ENCODE measurements at regions not wholly inside any gene's neighbourhood (a gene's known extent, or its start where the extent isn't known, plus 50 kb on each side); places are given as distances from the start of the nearest gene placed in this dataset.
"Not testable (repeated sequence)": the region's sequence is repeated elsewhere in the genome, so short reads cannot be mapped to it uniquely, and the experiment has no call there.

- H3K4me3 ChIP-seq (ENCODE audit: control insufficient read depth, low read depth, low read length); DNase-seq (ENCODE audit: low read depth): not testable (repeated sequence)
These were observed 476.0 kb upstream of the CHD1 start for GRCh38 chr5:99404764-99405302.

DNA sequence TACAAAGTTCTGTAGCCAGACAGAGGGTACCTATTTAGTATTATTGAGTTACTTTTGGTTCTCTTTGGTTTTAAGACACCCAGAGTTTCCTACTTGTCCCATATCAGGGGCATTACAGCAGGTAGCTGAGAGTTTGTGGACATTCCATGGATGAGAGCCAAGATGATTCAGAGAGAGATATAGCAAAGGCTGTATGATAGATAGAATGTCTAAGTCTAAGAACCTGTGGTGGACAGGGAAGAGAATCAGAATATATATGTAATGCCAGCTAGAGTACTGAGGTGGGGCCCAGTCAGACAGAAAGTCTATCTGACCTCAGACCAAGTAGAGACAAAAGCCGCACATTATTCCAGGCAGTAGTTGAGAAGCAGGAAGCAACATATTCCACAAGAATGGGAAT, 471.8 kb upstream of the CHD1 start:
- H3K4me3 ChIP-seq (ENCODE audit: control insufficient read depth, low read depth, low read length); DNase-seq (ENCODE audit: low read depth): not testable (repeated sequence)

- no peak for DNase-seq (ENCODE audit: low read depth)
- H3K4me3 ChIP-seq (ENCODE audit: control insufficient read depth, low read depth, low read length), result no peak overlapping the region
- TF ChIP-seq CTCF (IDR thresholded peaks at IDR 0.05; ENCODE audit: control insufficient read depth, insufficient read depth, low read depth, low read length, missing control alignments), result no peak
These were observed 470.2 kb upstream of the CHD1 start for GRCh38 chr5:99398976-99399375.

DNA sequence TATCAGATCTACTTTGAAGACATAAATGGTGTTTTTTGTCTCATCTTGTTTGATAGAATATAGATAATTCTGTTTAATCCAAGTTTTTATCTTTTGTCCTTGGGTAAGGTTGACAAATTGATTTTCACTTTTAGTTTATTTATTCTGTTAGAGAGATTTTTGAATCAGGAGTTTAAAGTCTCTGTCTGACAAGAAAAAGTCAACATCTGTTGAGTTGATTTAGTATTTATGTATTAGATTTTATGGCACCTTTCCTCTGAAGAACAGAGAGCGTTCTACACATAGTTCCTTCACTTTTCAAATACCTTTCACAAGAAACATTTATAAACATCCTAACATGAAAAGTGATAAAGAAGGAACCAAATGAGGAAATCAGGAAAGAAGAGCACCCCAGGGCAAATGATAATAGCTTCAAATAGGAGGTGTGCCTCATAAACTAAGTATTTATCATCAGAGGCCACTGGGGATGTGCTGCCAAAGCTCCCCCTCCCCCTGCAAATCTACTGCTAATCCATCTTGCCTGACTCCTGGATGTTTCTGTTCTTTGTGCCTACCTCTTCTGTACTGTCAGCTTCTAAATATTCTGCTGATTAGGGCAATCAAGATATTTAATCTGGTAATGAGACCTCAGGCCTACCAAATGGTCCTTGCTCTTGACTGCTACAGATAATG, 457.7 kb upstream of the CHD1 start:
- no peak for TF ChIP-seq CTCF (IDR thresholded peaks at IDR 0.05; ENCODE audit: control insufficient read depth, insufficient read depth, low read depth, low read length, missing control alignments)
- H3K4me3 ChIP-seq (ENCODE audit: control insufficient read depth, low read depth, low read length), result no peak overlapping the region
- no peak for DNase-seq (ENCODE audit: low read depth)

DNA sequence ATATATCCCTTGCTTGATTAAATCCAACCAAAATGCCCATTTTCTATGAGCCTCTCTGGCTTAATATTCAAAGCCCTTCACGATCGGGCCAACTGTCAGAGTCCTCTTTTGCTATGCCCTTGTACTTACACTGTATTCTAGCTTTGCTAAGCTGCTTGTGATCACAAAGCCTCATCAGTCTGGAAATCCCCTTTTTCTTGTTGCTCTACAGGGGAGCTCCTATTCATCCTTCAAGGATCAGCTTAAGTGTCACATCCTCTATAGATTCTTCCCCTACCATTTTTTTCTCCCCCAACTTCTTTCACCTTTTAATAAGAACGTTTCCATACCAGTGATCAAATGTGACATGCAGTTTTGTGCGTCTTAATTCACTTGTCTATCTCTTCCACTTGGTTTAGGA, 450.4 kb upstream of the CHD1 start:
- no peak for TF ChIP-seq CTCF (IDR thresholded peaks at IDR 0.05; ENCODE audit: control insufficient read depth, insufficient read depth, low read depth, low read length, missing control alignments)
- DNase-seq (ENCODE audit: low read depth), result no peak
- H3K4me3 ChIP-seq (ENCODE audit: control insufficient read depth, low read depth, low read length), result no peak overlapping the region

DNA sequence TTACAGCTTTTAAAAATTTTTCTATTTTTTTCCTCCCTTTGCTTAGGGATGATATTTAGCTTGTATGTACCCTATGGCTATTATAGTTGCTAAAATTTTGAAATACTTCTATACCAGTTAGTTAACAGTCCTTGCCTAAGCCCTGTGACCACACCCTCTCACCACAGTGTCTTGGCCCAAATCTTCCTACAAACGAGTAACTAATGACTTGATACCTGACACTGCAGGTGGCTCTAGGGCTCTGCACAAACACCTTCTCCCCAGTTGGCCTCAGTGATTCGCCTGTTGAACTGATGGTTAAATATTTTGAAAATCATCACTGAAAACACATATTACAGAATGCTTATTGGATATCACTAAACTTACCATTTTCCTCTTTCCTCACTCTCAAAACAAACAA, 449.6 kb upstream of the CHD1 start:
- no peak overlapping the region for H3K4me3 ChIP-seq (ENCODE audit: control insufficient read depth, low read depth, low read length)
- DNase-seq (ENCODE audit: low read depth), result no peak
- no peak for TF ChIP-seq CTCF (IDR thresholded peaks at IDR 0.05; ENCODE audit: control insufficient read depth, insufficient read depth, low read depth, low read length, missing control alignments)

DNA sequence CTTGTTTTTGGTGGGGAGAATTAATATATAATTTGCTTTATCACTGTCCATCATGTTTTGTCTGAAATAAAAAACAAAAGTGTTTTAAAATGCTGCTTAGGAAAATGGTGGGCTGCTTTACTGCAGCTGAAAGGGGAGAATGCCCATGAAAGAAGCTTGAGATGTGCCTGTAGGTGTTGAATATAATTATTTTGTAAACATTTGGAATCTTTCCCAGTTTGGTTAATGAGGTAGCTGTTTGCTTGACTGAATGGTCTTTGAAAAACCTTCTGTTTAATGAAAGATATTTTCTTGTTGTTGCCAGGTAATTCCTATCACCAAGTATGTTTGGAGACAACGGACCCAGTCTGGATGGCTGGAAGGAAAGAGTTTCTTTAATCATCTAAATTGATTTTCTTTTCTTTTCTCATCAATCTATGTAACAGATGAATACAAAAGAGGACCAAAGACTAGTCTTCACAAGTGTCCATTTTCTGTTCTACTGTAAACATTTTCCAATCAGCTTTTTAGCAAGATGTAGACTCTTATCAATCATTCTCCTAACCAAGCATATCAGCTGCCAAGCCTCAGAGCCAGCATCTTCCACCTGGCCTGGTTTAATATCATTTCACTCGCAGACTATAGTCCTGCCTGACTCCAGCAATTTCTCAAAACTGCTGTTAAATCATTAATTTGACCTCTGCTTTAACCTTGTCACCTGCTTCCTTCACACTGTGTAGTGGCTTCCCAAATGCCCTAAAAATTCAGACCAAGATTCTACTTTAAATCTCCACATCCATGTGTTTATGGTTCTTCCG, 441.2 kb upstream of the CHD1 start:
- H3K4me3 ChIP-seq (ENCODE audit: control insufficient read depth, low read depth, low read length), result no peak overlapping the region
- DNase-seq (ENCODE audit: low read depth), result no peak
- TF ChIP-seq CTCF (IDR thresholded peaks at IDR 0.05; ENCODE audit: control insufficient read depth, insufficient read depth, low read depth, low read length, missing control alignments), result no peak
